ENCODE measurements at regions not wholly inside any gene's neighbourhood (a gene's known extent, or its start where the extent isn't known, plus 50 kb on each side); places are given as distances from the start of the nearest gene placed in this dataset.

GRCh38 chr10:18984531-18984930, 64.1 kb upstream of the MALRD1 start:
- no peak overlapping the region for H3K4me3 ChIP-seq
- DNase-seq = no peak
- no peaks in the 10 kb centered on the region for H3K4me1 ChIP-seq
- TF ChIP-seq POLR2A (IDR thresholded peaks at IDR 0.05) = no peak
- TF ChIP-seq CTCF (IDR thresholded peaks at IDR 0.05) = no peak
- 41 to 51% (median 42%) methylated on average over 3 of the region's 3 CpGs for WGBS, 4 donors
- H3K9me3 ChIP-seq = peaks cover 0 to 16% (median 5%) of the 10 kb centered on the region in 12 donors
- H3K27me3 ChIP-seq = no peaks in the 10 kb centered on the region
- no peaks in the 10 kb centered on the region for H3K36me3 ChIP-seq
- intact Hi-C loops (cut with DNase I) = no loop called here
- no peak for ATAC-seq
- H3K27ac ChIP-seq = no peak overlapping the region

GRCh38 chr10:18988338-18988737, 60.3 kb upstream of the MALRD1 start:
- no peak for ATAC-seq
- DNase-seq = no peak
- TF ChIP-seq POLR2A (IDR thresholded peaks at IDR 0.05) (no peak), CTCF (IDR thresholded peaks at IDR 0.05) (no peak)
- Histone ChIP-seq H3K27ac (no peak overlapping the region), H3K4me1 (no peaks in the 10 kb centered on the region), H3K27me3 (no peaks in the 10 kb centered on the region), H3K9me3 (peaks cover 0 to 36% (median 6%) of the 10 kb centered on the region in 12 donors), H3K36me3 (no peaks in the 10 kb centered on the region), H3K4me3 (no peak overlapping the region)
- WGBS, 4 donors = 83 to 90% (median 84%) methylated on average over 2 of the region's 2 CpGs
- intact Hi-C loops (cut with DNase I) = no loop called here

Data from heart left ventricle (tissue), 16 donors.